ENCODE measurements at regions not wholly inside any gene's neighbourhood (a gene's known extent, or its start where the extent isn't known, plus 50 kb on each side); places are given as distances from the start of the nearest gene placed in this dataset.

GRCh38 chr14:106518054-106518943 is 991.9 kb downstream of the TMEM121 start:
- WGBS (ENCODE audit: low lambda C conversion rate) = 0% methylated on average over 2 of the region's 11 CpGs
- H3K9me3 ChIP-seq (ENCODE audit: low read length) = no peaks in the 10 kb centered on the region
- H3K27ac ChIP-seq (ENCODE audit: extremely low read length, insufficient read depth, low read length) = no peak overlapping the region
- DNase-seq (ENCODE audit: low spot score) = no peak
- H3K27me3 ChIP-seq (ENCODE audit: control insufficient read depth in 1 of 2, insufficient read depth in 2 of 2, low read length in 2 of 2) = no peaks in the 10 kb centered on the region; a peak in 1 of 5 replicates
- intact Hi-C loops (cut with micrococcal nuclease; ENCODE audit: unreplicated experiment) (no loop called here), in situ Hi-C loops (cut with HindIII; ENCODE audit: extremely low pct_ligation_motif_present, low pct_unique_long_range_greater_than_20kb) (no loop called here)
- H3K79me2 ChIP-seq (ENCODE audit: insufficient read depth, low read length) = no peaks in the 10 kb centered on the region
- CTCF ChIA-PET (ENCODE audit: low intra/inter-chr PET ratio, low total read pairs) = no interaction called here
- no peak for ATAC-seq
- H3K4me2 ChIP-seq (ENCODE audit: low read depth, low read length) = no peak overlapping the region
- H3K4me1 ChIP-seq (ENCODE audit: insufficient read depth, low read length) = no peaks in the 10 kb centered on the region
- no peak overlapping the region for H3K9ac ChIP-seq (ENCODE audit: insufficient read depth, low read depth, low read length)
- no peak for FAIRE-seq
- no peaks in the 10 kb centered on the region for H4K20me1 ChIP-seq (ENCODE audit: insufficient read depth, low read length)
- H3K4me3 ChIP-seq (replicated peaks in 1 of 3; ENCODE audit: insufficient read depth in 1 of 3, low read depth in 2 of 3, low read length in 3 of 3) = no peak overlapping the region
- no peaks in the 10 kb centered on the region for H3K36me3 ChIP-seq (replicated peaks in 1 of 2; ENCODE audit: control insufficient read depth in 1 of 2, insufficient read depth in 2 of 2, low read length in 2 of 2)
- BruUV-seq (replicated peaks) = no TSS peak
- H2AFZ ChIP-seq (ENCODE audit: low read length) = no peak overlapping the region
- POLR2A ChIA-PET = no interaction called here
- TF ChIP-seq PRDM10 (CRISPR knock-in tag; IDR thresholded peaks at IDR 0.05; ENCODE audit: low read depth) (no peak), CTCF (CRISPR knock-in tag; IDR thresholded peaks at IDR 0.05) (peak; percentile 49), PREB (CRISPR knock-in tag; IDR thresholded peaks at IDR 0.05) (no peak), CEBPB (IDR thresholded peaks at IDR 0.05; ENCODE audit: borderline replicate concordance, low read depth, low read length) (peak; percentile 76), RORA (CRISPR knock-in tag; IDR thresholded peaks at IDR 0.05) (no peak), ZZZ3 (CRISPR knock-in tag; IDR thresholded peaks at IDR 0.05; ENCODE audit: borderline replicate concordance) (no peak), MAF1 (CRISPR knock-in tag; IDR thresholded peaks at IDR 0.05; ENCODE audit: borderline replicate concordance) (no peak), HMGXB4 (CRISPR knock-in tag; IDR thresholded peaks at IDR 0.05; ENCODE audit: borderline replicate concordance in 1 of 2, low read depth in 1 of 2) (no peak)
- TF ChIP-seq, protein P1, sequence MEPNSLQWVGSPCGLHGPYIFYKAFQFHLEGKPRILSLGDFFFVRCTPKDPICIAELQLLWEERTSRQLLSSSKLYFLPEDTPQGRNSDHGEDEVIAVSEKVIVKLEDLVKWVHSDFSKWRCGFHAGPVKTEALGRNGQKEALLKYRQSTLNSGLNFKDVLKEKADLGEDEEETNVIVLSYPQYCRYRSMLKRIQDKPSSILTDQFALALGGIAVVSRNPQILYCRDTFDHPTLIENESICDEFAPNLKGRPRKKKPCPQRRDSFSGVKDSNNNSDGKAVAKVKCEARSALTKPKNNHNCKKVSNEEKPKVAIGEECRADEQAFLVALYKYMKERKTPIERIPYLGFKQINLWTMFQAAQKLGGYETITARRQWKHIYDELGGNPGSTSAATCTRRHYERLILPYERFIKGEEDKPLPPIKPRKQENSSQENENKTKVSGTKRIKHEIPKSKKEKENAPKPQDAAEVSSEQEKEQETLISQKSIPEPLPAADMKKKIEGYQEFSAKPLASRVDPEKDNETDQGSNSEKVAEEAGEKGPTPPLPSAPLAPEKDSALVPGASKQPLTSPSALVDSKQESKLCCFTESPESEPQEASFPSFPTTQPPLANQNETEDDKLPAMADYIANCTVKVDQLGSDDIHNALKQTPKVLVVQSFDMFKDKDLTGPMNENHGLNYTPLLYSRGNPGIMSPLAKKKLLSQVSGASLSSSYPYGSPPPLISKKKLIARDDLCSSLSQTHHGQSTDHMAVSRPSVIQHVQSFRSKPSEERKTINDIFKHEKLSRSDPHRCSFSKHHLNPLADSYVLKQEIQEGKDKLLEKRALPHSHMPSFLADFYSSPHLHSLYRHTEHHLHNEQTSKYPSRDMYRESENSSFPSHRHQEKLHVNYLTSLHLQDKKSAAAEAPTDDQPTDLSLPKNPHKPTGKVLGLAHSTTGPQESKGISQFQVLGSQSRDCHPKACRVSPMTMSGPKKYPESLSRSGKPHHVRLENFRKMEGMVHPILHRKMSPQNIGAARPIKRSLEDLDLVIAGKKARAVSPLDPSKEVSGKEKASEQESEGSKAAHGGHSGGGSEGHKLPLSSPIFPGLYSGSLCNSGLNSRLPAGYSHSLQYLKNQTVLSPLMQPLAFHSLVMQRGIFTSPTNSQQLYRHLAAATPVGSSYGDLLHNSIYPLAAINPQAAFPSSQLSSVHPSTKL (CRISPR knock-in tag; IDR thresholded peaks at IDR 0.05) = no peak

Data from HepG2 (cell line).